ENCODE measurements at regions not wholly inside any gene's neighbourhood (a gene's known extent, or its start where the extent isn't known, plus 50 kb on each side); places are given as distances from the start of the nearest gene placed in this dataset.

DNA sequence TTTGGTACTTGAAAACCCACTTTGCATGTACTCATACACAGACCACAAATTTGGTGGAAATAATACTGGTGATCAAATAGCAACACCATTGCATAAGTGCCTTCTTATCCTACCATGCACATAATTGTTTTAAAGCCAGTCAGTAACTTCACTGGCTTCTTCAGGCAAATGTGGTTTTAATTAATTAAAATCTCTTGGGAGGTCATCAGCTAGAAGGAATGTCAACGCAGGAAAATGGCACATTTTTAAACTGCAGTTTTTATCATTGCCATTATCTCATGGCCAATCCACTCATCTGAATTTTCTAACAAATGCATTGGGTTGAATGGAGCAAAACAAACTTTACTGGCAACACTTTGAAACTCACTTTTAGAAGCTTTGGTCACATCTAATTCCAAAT lies 105.7 kb upstream of the ZPLD1 start:
- Histone ChIP-seq H3K27me3 (ENCODE audit: control insufficient read depth, insufficient read depth, low read length) (no peaks in the 10 kb centered on the region), H3K36me3 (ENCODE audit: control insufficient read depth, insufficient read depth, low read length) (no peaks in the 10 kb centered on the region), H3K4me3 (ENCODE audit: low read depth, low read length) (no peak overlapping the region)
- DNase-seq (ENCODE audit: low read depth) (no peak), FAIRE-seq (no peak)
- TF ChIP-seq, protein P1, sequence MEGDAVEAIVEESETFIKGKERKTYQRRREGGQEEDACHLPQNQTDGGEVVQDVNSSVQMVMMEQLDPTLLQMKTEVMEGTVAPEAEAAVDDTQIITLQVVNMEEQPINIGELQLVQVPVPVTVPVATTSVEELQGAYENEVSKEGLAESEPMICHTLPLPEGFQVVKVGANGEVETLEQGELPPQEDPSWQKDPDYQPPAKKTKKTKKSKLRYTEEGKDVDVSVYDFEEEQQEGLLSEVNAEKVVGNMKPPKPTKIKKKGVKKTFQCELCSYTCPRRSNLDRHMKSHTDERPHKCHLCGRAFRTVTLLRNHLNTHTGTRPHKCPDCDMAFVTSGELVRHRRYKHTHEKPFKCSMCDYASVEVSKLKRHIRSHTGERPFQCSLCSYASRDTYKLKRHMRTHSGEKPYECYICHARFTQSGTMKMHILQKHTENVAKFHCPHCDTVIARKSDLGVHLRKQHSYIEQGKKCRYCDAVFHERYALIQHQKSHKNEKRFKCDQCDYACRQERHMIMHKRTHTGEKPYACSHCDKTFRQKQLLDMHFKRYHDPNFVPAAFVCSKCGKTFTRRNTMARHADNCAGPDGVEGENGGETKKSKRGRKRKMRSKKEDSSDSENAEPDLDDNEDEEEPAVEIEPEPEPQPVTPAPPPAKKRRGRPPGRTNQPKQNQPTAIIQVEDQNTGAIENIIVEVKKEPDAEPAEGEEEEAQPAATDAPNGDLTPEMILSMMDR (IDR thresholded peaks at IDR 0.05; ENCODE audit: insufficient read depth, low read length, severe bottlenecking) = no peak

DNA sequence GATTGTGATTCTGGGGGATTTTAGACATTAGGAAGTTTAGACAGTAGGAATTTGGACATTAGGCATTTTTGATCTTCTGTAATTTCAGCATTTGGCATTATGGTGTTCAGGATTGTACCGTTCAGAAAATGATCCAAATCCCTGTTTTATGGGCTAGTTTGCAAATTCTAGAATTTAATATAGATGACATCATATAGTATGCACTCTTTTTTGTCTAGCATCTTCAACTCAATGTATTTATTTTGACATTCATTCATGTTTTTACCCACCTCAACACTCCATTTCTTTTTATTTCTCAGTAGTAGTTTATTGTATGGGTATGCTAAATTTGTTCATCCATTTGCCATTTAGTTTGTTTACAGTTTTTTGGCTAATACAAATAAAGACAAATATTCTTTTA lies 105.3 kb upstream of the ZPLD1 start:
- TF ChIP-seq, protein P1 (IDR thresholded peaks at IDR 0.05; ENCODE audit: insufficient read depth, low read length, severe bottlenecking) = no peak
- H3K36me3 ChIP-seq (ENCODE audit: control insufficient read depth, insufficient read depth, low read length) = no peaks in the 10 kb centered on the region
- no peak overlapping the region for H3K4me3 ChIP-seq (ENCODE audit: low read depth, low read length)
- FAIRE-seq (no peak), DNase-seq (ENCODE audit: low read depth) (no peak)
- no peaks in the 10 kb centered on the region for H3K27me3 ChIP-seq (ENCODE audit: control insufficient read depth, insufficient read depth, low read length)

DNA sequence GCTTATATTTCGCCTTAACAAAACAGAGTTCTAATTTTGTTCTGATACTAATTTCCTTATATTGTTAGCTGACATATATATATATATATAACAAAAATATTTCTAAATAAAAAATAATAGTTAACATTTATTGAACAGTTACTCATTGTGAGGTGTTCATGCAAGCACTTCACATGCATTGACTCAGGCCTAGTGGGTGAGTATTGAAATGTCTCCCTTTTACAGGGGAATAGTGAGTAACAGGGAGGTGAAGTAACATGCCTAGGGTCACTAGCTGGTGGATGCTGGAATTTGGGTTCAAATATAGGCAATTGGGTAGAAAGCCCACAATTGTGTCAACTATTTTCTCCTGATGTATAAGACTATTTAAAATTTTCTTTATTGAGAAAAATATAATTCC lies 102.6 kb upstream of the ZPLD1 start:
- DNase-seq (ENCODE audit: low read depth) (peak; percentile 86), FAIRE-seq (no peak)
- no peak overlapping the region for H3K4me3 ChIP-seq (ENCODE audit: low read depth, low read length)
- TF ChIP-seq, protein P1 (IDR thresholded peaks at IDR 0.05; ENCODE audit: insufficient read depth, low read length, severe bottlenecking) = no peak
- no peaks in the 10 kb centered on the region for H3K36me3 ChIP-seq (ENCODE audit: control insufficient read depth, insufficient read depth, low read length)
- H3K27me3 ChIP-seq (ENCODE audit: control insufficient read depth, insufficient read depth, low read length) = no peaks in the 10 kb centered on the region

DNA sequence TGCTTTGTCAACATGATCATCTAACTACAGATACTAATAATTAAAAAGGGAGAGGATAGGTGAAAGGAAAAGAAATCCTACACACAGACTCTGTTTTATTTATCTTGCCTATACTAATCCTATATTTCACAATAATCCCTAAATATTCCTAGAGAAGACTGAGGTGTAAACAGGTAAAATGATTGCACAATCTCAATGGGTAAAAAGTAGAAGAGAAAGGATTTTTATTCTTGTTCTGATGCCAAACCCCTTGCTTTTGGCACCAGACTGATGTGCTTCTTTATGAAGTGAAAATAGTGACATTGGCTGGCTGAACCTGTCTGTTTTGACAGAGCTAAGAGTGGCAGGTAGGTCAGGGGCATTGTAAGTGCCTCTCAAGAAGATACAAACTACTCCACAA lies 101.9 kb upstream of the ZPLD1 start:
- DNase-seq (ENCODE audit: low read depth) (peak; percentile 41), FAIRE-seq (no peak)
- no peaks in the 10 kb centered on the region for H3K27me3 ChIP-seq (ENCODE audit: control insufficient read depth, insufficient read depth, low read length)
- no peak overlapping the region for H3K4me3 ChIP-seq (ENCODE audit: low read depth, low read length)
- TF ChIP-seq, protein P1 (IDR thresholded peaks at IDR 0.05; ENCODE audit: insufficient read depth, low read length, severe bottlenecking) = no peak
- no peaks in the 10 kb centered on the region for H3K36me3 ChIP-seq (ENCODE audit: control insufficient read depth, insufficient read depth, low read length)

DNA sequence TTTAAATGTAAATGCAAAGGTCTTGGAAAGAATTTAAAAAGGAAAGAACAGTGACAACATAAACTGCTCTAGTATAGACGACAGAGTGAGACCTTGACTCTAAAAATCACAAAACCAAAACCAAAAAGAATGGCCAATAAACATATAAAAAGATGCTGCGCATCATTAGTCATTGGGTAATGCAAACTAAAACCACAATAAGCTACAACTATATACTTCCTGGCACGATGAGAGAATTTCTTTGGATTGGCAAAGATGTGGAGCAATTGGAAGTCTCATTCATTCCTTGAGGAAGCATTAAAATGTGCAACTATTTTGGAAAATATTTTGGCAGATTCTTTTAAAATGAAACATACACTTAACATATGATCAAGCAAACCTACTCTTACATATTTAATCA lies 98.7 kb upstream of the ZPLD1 start:
- H3K4me3 ChIP-seq (ENCODE audit: low read depth, low read length) = no peak overlapping the region
- FAIRE-seq (no peak), DNase-seq (ENCODE audit: low read depth) (no peak)
- no peaks in the 10 kb centered on the region for H3K27me3 ChIP-seq (ENCODE audit: control insufficient read depth, insufficient read depth, low read length)
- TF ChIP-seq, protein P1 (IDR thresholded peaks at IDR 0.05; ENCODE audit: insufficient read depth, low read length, severe bottlenecking) = no peak
- no peaks in the 10 kb centered on the region for H3K36me3 ChIP-seq (ENCODE audit: control insufficient read depth, insufficient read depth, low read length)

DNA sequence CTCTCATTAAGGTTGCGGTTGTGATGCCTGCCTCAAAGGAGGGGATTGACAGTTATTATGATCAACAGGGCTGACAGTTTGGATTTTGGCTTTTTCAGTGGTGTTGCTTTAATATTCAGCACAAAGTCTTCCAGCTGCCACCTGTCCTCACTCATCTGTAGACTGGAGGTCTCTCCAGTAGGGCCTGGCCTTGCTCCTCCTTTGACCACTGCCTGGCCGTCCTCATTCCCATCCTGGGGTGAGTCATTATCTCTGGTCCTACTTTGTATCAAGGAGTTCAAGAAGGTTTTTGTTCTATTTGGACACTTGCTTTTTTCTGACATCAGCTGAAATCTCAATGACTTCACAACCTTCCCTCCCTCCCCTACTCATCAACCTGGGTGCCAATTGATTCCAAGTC lies 95.1 kb upstream of the ZPLD1 start:
- TF ChIP-seq, protein P1 (IDR thresholded peaks at IDR 0.05; ENCODE audit: insufficient read depth, low read length, severe bottlenecking) = no peak
- FAIRE-seq (no peak), DNase-seq (ENCODE audit: low read depth) (no peak)
- Histone ChIP-seq H3K36me3 (ENCODE audit: control insufficient read depth, insufficient read depth, low read length) (no peaks in the 10 kb centered on the region), H3K4me3 (ENCODE audit: low read depth, low read length) (no peak overlapping the region), H3K27me3 (ENCODE audit: control insufficient read depth, insufficient read depth, low read length) (no peaks in the 10 kb centered on the region)
